Hepatocyte (in vitro differentiated cells): ENCODE measurements at regions not wholly inside any gene's neighbourhood (a gene's known extent, or its start where the extent isn't known, plus 50 kb on each side); places are given as distances from the start of the nearest gene placed in this dataset.

Experiments
- DNase-seq: peaks from one replicate; pipeline ENCODE4 v3.0.0-alpha.2; 2016; ENCODE audit warnings: low spot score
- H2AFZ ChIP-seq: fragments of 200-600 bp; sonication (generic); 2 replicates; pipeline ENCODE4 v1.6.0; 2016; ENCODE audit warnings: antibody characterized with exemption, mild to moderate bottlenecking
- H3K27ac ChIP-seq: fragments of 200-600 bp; sonication (generic); 2 replicates; pipeline ENCODE4 v1.5.1; 2016; ENCODE audit warnings: mild to moderate bottlenecking
- H3K27me3 ChIP-seq: fragments of 200-600 bp; sonication (generic); 2 replicates; pipeline ENCODE4 v1.6.1; 2016
- H3K36me3 ChIP-seq: fragments of 200-600 bp; sonication (generic); replicated peaks from 2 replicates; pipeline ENCODE4 v1.5.1; 2016; ENCODE audit warnings: low read depth; ENCODE audit not compliant: insufficient read depth
- H3K4me1 ChIP-seq: fragments of 200-600 bp; sonication (generic); 2 replicates; pipeline ENCODE4 v1.5.1; 2016; ENCODE audit warnings: mild to moderate bottlenecking, moderate library complexity; ENCODE audit not compliant: insufficient read depth
- H3K4me2 ChIP-seq: fragments of 200-600 bp; sonication (generic); 2 replicates; pipeline ENCODE4 v1.6.0; 2016
- H3K4me3 ChIP-seq: fragments of 200-600 bp; sonication (generic); 2 replicates; pipeline ENCODE4 v1.5.1; 2016; ENCODE audit warnings: mild to moderate bottlenecking
- H3K79me2 ChIP-seq: fragments of 200-600 bp; sonication (generic); 2 replicates; pipeline ENCODE4 v1.6.0; 2017; ENCODE audit warnings: mild to moderate bottlenecking
- H3K9me2 ChIP-seq: fragments of 200-600 bp; sonication (generic); replicated peaks from 2 replicates; pipeline ENCODE4 v1.6.0; 2017; ENCODE audit warnings: mild to moderate bottlenecking; ENCODE audit not compliant: insufficient read depth
- H3K9me3 ChIP-seq: fragments of 200-600 bp; sonication (generic); 2 replicates; pipeline ENCODE4 v1.5.1; 2016; ENCODE audit warnings: low read depth, mild to moderate bottlenecking
- H4K20me1 ChIP-seq: fragments of 200-600 bp; sonication (generic); 2 replicates; pipeline ENCODE4 v1.6.0; 2016; ENCODE audit warnings: mild to moderate bottlenecking; ENCODE audit not compliant: insufficient read depth, poor library complexity, severe bottlenecking
- CTCF ChIP-seq: fragments of 200-600 bp; sonication (generic); IDR thresholded peaks from 2 replicates; pipeline ENCODE4 v1.5.1; 2016; ENCODE audit warnings: antibody characterized with exemption, mild to moderate bottlenecking; ENCODE audit not compliant: poor library complexity
- EZH2 ChIP-seq: fragments of 200-600 bp; sonication (generic); IDR thresholded peaks from 2 replicates; pipeline ENCODE4 v1.6.1; 2016; ENCODE audit warnings: antibody characterized with exemption, mild to moderate bottlenecking, borderline replicate concordance
- EZH2phosphoT487 ChIP-seq: fragments of 200-600 bp; sonication (generic); IDR thresholded peaks from one replicate; pipeline ENCODE4 v1.6.1; 2018; ENCODE audit warnings: antibody characterized with exemption, mild to moderate bottlenecking, low read depth, moderate library complexity; ENCODE audit not compliant: unreplicated experiment, severe bottlenecking
- WGBS: methylation state at CpG from one replicate; pipeline ENCODE4 v1.1.6; 2016; ENCODE audit warnings: low lambda C conversion rate; ENCODE audit errors: missing lambda C conversion rate; 5-methylcytosine and 5-hydroxymethylcytosine counted together

GRCh38 chr3:147210676-147211075 is 195.7 kb downstream of the ZIC4 start:
- no peaks in the 10 kb centered on the region for H3K79me2 ChIP-seq
- H3K9me3 ChIP-seq = no peaks in the 10 kb centered on the region
- no peak overlapping the region for H3K4me3 ChIP-seq
- no peaks in the 10 kb centered on the region for H3K36me3 ChIP-seq
- H4K20me1 ChIP-seq = no peaks in the 10 kb centered on the region
- no peak for TF ChIP-seq CTCF
- TF ChIP-seq EZH2phosphoT487 = no peak
- no peak for TF ChIP-seq EZH2
- no peaks in the 10 kb centered on the region for H3K9me2 ChIP-seq
- H3K27ac ChIP-seq = no peak overlapping the region
- no peak overlapping the region for H3K4me2 ChIP-seq
- H3K27me3 ChIP-seq = no peaks in the 10 kb centered on the region
- no peaks in the 10 kb centered on the region for H3K4me1 ChIP-seq
- DNase-seq = no peak
- no peak overlapping the region for H2AFZ ChIP-seq

- 95% methylated on average over 5 of the region's 5 CpGs for WGBS
- TF ChIP-seq EZH2 (no peak), EZH2phosphoT487 (no peak), CTCF (no peak)
- Histone ChIP-seq H3K36me3 (no peaks in the 10 kb centered on the region), H3K4me3 (no peak overlapping the region), H3K27me3 (no peaks in the 10 kb centered on the region), H3K4me2 (no peak overlapping the region), H3K79me2 (no peaks in the 10 kb centered on the region), H3K9me2 (no peaks in the 10 kb centered on the region), H3K9me3 (no peaks in the 10 kb centered on the region), H3K27ac (no peak overlapping the region), H2AFZ (no peak overlapping the region), H3K4me1 (no peaks in the 10 kb centered on the region), H4K20me1 (no peaks in the 10 kb centered on the region)
- no peak for DNase-seq
Observed at GRCh38 chr3:147201086-147201485, 205.3 kb downstream of the ZIC4 start.

- Histone ChIP-seq H3K9me2 (no peaks in the 10 kb centered on the region), H3K36me3 (no peaks in the 10 kb centered on the region), H3K27me3 (no peaks in the 10 kb centered on the region), H4K20me1 (no peaks in the 10 kb centered on the region), H2AFZ (no peak overlapping the region), H3K4me1 (no peaks in the 10 kb centered on the region), H3K4me2 (no peak overlapping the region), H3K79me2 (no peaks in the 10 kb centered on the region), H3K9me3 (no peaks in the 10 kb centered on the region), H3K27ac (no peak overlapping the region), H3K4me3 (no peak overlapping the region)
- WGBS = 86% methylated on average over 4 of the region's 4 CpGs
- TF ChIP-seq EZH2 (no peak), EZH2phosphoT487 (no peak), CTCF (no peak)
- no peak for DNase-seq
Observed at GRCh38 chr3:147200545-147200944, 205.8 kb downstream of the ZIC4 start.

GRCh38 chr3:147197739-147198138 is 208.6 kb downstream of the ZIC4 start:
- no peak for DNase-seq
- no peak overlapping the region for H3K4me3 ChIP-seq
- H3K27ac ChIP-seq = no peak overlapping the region
- no peaks in the 10 kb centered on the region for H3K4me1 ChIP-seq
- H3K9me2 ChIP-seq = no peaks in the 10 kb centered on the region
- no peak overlapping the region for H3K4me2 ChIP-seq
- H3K79me2 ChIP-seq = no peaks in the 10 kb centered on the region
- no peaks in the 10 kb centered on the region for H3K9me3 ChIP-seq
- no peaks in the 10 kb centered on the region for H3K36me3 ChIP-seq
- H4K20me1 ChIP-seq = no peaks in the 10 kb centered on the region
- no peak for TF ChIP-seq EZH2phosphoT487
- no peak for TF ChIP-seq CTCF
- no peak overlapping the region for H2AFZ ChIP-seq
- H3K27me3 ChIP-seq = no peaks in the 10 kb centered on the region
